IMR-90 (cell line): ENCODE measurements at regions not wholly inside any gene's neighbourhood (a gene's known extent, or its start where the extent isn't known, plus 50 kb on each side); places are given as distances from the start of the nearest gene placed in this dataset.

ENCODE experiments used
- ATAC-seq: fragments of 200-7000 bp; cut with Tn5 transposase; 2 replicates; pipeline ENCODE4 v1.9.1; 2020; ENCODE audit warnings: low read depth, mild to moderate bottlenecking, moderate library complexity
- BruUV-seq: library from RNA; stranded (reverse); fragments of 400-500 nt; replicated peaks from 2 replicates; lab custom pipeline; 2021; lab: Mats Ljungman, UMichigan
- CTCF ChIA-PET: fragments of 300-600 bp; formaldehyde crosslinking; extraction: SDS; loops from one replicate; lab custom pipeline; 2021; ENCODE audit warnings: antibody characterized with exemption; lab: Yijun Ruan, JAX
- POLR2A ChIA-PET: fragments of 300-600 bp; sonication (Branson Sonifier 250); formaldehyde crosslinking; loops from one replicate; lab custom pipeline; 2022; ENCODE audit warnings: antibody characterized with exemption; ENCODE audit not compliant: unreplicated experiment; lab: Charles Lee
- DNase-seq: peaks from one replicate; pipeline ENCODE4 v3.0.0; 2013
- H2AFZ ChIP-seq: replicated peaks from 2 replicates; pipeline ENCODE3; 2013; ENCODE audit warnings: low read length, mild to moderate bottlenecking; ENCODE audit not compliant: poor library complexity
- H2AK5ac ChIP-seq: 2 replicates; pipeline ENCODE4 v1.6.1; 2013; ENCODE audit warnings: low read depth, low read length, inconsistent platforms
- H2AK9ac ChIP-seq: replicated peaks from 2 replicates; pipeline ENCODE3; 2013; ENCODE audit warnings: mild to moderate bottlenecking, low read depth, low read length, moderate library complexity; ENCODE audit not compliant: poor library complexity
- H2BK120ac ChIP-seq: 2 replicates; pipeline ENCODE4 v1.6.1; 2013; ENCODE audit warnings: low read depth, low read length, inconsistent platforms
- H2BK15ac ChIP-seq: 3 replicates; pipeline ENCODE4 v1.6.1; 2013; ENCODE audit warnings: low read depth, low read length, inconsistent platforms
- H2BK20ac ChIP-seq: 2 replicates; pipeline ENCODE4 v1.6.1; 2013; ENCODE audit warnings: low read depth, mild to moderate bottlenecking, inconsistent platforms, low read length, moderate library complexity
- H2BK5ac ChIP-seq: 2 replicates; pipeline ENCODE4 v1.6.1; 2013; ENCODE audit warnings: mild to moderate bottlenecking, low read depth, low read length, inconsistent platforms; ENCODE audit not compliant: poor library complexity, severe bottlenecking
- H3K14ac ChIP-seq: replicated peaks from 2 replicates; pipeline ENCODE4 v1.6.1; 2013; ENCODE audit warnings: low read depth, low read length, inconsistent platforms
- H3K18ac ChIP-seq: 2 replicates; pipeline ENCODE4 v1.6.1; 2013; ENCODE audit warnings: low read depth, low read length, control low read depth
- H3K23ac ChIP-seq: 2 replicates; pipeline ENCODE4 v1.6.1; 2013; ENCODE audit warnings: low read depth, low read length, inconsistent platforms
- H3K27ac ChIP-seq: 2 replicates; pipeline ENCODE4 v1.5.1; 2013; ENCODE audit warnings: mild to moderate bottlenecking, control low read depth, low read length; ENCODE audit not compliant: insufficient read depth
- H3K27me3 ChIP-seq: 2 replicates; pipeline ENCODE4 v1.6.1; 2013; ENCODE audit warnings: low read length; ENCODE audit not compliant: control insufficient read depth, insufficient read depth
- H3K36me3 ChIP-seq: 2 replicates; pipeline ENCODE4 v1.6.1; 2013; ENCODE audit warnings: low read length, mixed read lengths; ENCODE audit not compliant: control insufficient read depth, insufficient read depth
- H3K4ac ChIP-seq: 2 replicates; pipeline ENCODE4 v1.6.1; 2013; ENCODE audit warnings: low read depth, low read length, inconsistent platforms
- H3K4me1 ChIP-seq: 2 replicates; pipeline ENCODE4 v1.6.1; 2013; ENCODE audit warnings: low read length, mixed read lengths; ENCODE audit not compliant: control insufficient read depth, insufficient read depth
- H3K4me2 ChIP-seq: 2 replicates; pipeline ENCODE4 v1.6.1; 2013; ENCODE audit warnings: low read depth, mild to moderate bottlenecking, control low read depth, low read length, moderate library complexity
- H3K4me3 ChIP-seq: 2 replicates; pipeline ENCODE4 v1.5.1; 2013; ENCODE audit warnings: low read depth, mild to moderate bottlenecking, control low read depth, low read length, moderate library complexity; ENCODE audit not compliant: insufficient read depth
- H3K56ac ChIP-seq: 2 replicates; pipeline ENCODE4 v1.6.1; 2013; ENCODE audit warnings: low read length, inconsistent platforms; ENCODE audit not compliant: insufficient read depth; ENCODE audit errors: extremely low read depth
- H3K79me1 ChIP-seq, 2 experiments: 2 replicates each; pipeline ENCODE4 v1.6.1; 2013; ENCODE audit warnings: low read length in 2 of 2, inconsistent platforms in 1 of 2, low read depth in 1 of 2
- H3K9ac ChIP-seq: 2 replicates; pipeline ENCODE4 v1.6.1; 2013; ENCODE audit warnings: low read depth, low read length, control low read depth
- H3K9me1 ChIP-seq: 2 replicates; pipeline ENCODE4 v1.6.1; 2013; ENCODE audit warnings: low read length, inconsistent platforms; ENCODE audit not compliant: insufficient read depth
- H3K9me3 ChIP-seq: 2 replicates; pipeline ENCODE4 v1.6.1; 2013; ENCODE audit warnings: low read length; ENCODE audit not compliant: control insufficient read depth, insufficient read depth
- H4K20me1 ChIP-seq: 2 replicates; pipeline ENCODE4 v1.6.1; 2013; ENCODE audit warnings: low read length, inconsistent platforms; ENCODE audit not compliant: insufficient read depth
- H4K5ac ChIP-seq: 2 replicates; pipeline ENCODE4 v1.6.1; 2013; ENCODE audit warnings: mild to moderate bottlenecking, low read depth, low read length, control low read depth
- H4K8ac ChIP-seq, 2 experiments: 2 replicates each; pipeline ENCODE4 v1.6.1; 2013; ENCODE audit warnings: low read depth in 2 of 2, low read length in 2 of 2, control low read depth in 1 of 2, inconsistent platforms in 1 of 2
- H4K91ac ChIP-seq: 2 replicates; pipeline ENCODE4 v1.6.1; 2013; ENCODE audit warnings: low read depth, low read length, inconsistent platforms; ENCODE audit not compliant: insufficient read depth
- BHLHE40 ChIP-seq: fragments of 150-350 bp; IDR thresholded peaks from 2 replicates; pipeline ENCODE4 v1.6.1; 2016; ENCODE audit warnings: mild to moderate bottlenecking, low read depth, low read length
- CEBPB ChIP-seq: IDR thresholded peaks from 2 replicates; pipeline ENCODE4 v1.6.1; 2012; ENCODE audit warnings: low read depth, low read length, improper control_type of control experiment
- CHD1 ChIP-seq: IDR thresholded peaks from 2 replicates; pipeline ENCODE4 v1.6.1; 2012; ENCODE audit warnings: low read depth, low read length, improper control_type of control experiment
- FOS ChIP-seq: fragments of 150-350 bp; IDR thresholded peaks from 2 replicates; pipeline ENCODE4 v1.6.1; 2016; ENCODE audit warnings: low read depth, low read length
- MAFK ChIP-seq: IDR thresholded peaks from 2 replicates; pipeline ENCODE4 v1.6.1; 2012; ENCODE audit warnings: low read depth, low read length, improper control_type of control experiment
- MAZ ChIP-seq: IDR thresholded peaks from 2 replicates; pipeline ENCODE4 v1.6.1; 2012; ENCODE audit warnings: low read depth, mild to moderate bottlenecking, low read length, improper control_type of control experiment, moderate library complexity, borderline replicate concordance
- NFE2L2 ChIP-seq: fragments of 150-350 bp; IDR thresholded peaks from 2 replicates; pipeline ENCODE4 v1.6.1; 2016; ENCODE audit warnings: low read depth, mild to moderate bottlenecking, low read length
- POLR2A ChIP-seq: IDR thresholded peaks from 2 replicates; pipeline ENCODE4 v1.6.1; 2012; ENCODE audit warnings: mild to moderate bottlenecking, low read depth, low read length
- RAD21 ChIP-seq: IDR thresholded peaks from 2 replicates; pipeline ENCODE4 v1.6.1; 2012; ENCODE audit warnings: low read length, improper control_type of control experiment
- RFX5 ChIP-seq: IDR thresholded peaks from 2 replicates; pipeline ENCODE4 v1.8.0; 2012; ENCODE audit warnings: low read depth, mild to moderate bottlenecking, low read length, moderate library complexity
- WGBS, 2 experiments: methylation state at CpG; one replicate each; pipeline versions ENCODE4 v1.1.5 to v1.1.7; 2013; ENCODE audit warnings: missing lambda C conversion rate in 2 of 2; ENCODE audit not compliant: insufficient read length in 1 of 2; ENCODE audit errors: extremely low coverage in 2 of 2; 5-methylcytosine and 5-hydroxymethylcytosine counted together
- dilution Hi-C: fragments of 300-500 bp; cut with HindIII; formaldehyde crosslinking; loops from one replicate; pipeline ENCODE4 v1.14.3; 2018; ENCODE audit warnings: low sequenced_read_pairs; ENCODE audit not compliant: unreplicated experiment
- in situ Hi-C: fragments of 300-500 bp; cut with MboI; formaldehyde crosslinking; loops from 3 replicates; pipeline ENCODE4 v1.14.3; 2019; ENCODE audit warnings: low sequenced_read_pairs, inconsistent platforms, mixed read lengths
- intact Hi-C: fragments of 100-400 bp; cut with micrococcal nuclease; formaldehyde crosslinking; loops from 2 replicates; pipeline ENCODE4 v1.10.0; 2022
- TF ChIP-seq, protein P1 (sequence below): conservative IDR thresholded peaks from 2 replicates; pipeline ENCODE4 v1.5.1; 2012; ENCODE audit warnings: mild to moderate bottlenecking, low read depth, low read length, improper control_type of control experiment
- TF ChIP-seq, protein P2 (sequence below): fragments of 150-350 bp; IDR thresholded peaks from 2 replicates; pipeline ENCODE4 v1.6.1; 2017; ENCODE audit warnings: mild to moderate bottlenecking, antibody characterized with exemption, low read length, low read depth
- TF ChIP-seq, protein P3 (sequence below): fragments of 150-350 bp; IDR thresholded peaks from 2 replicates; pipeline ENCODE4 v1.6.1; 2016; ENCODE audit warnings: low read depth, mild to moderate bottlenecking, low read length, moderate library complexity, borderline replicate concordance

DNA sequence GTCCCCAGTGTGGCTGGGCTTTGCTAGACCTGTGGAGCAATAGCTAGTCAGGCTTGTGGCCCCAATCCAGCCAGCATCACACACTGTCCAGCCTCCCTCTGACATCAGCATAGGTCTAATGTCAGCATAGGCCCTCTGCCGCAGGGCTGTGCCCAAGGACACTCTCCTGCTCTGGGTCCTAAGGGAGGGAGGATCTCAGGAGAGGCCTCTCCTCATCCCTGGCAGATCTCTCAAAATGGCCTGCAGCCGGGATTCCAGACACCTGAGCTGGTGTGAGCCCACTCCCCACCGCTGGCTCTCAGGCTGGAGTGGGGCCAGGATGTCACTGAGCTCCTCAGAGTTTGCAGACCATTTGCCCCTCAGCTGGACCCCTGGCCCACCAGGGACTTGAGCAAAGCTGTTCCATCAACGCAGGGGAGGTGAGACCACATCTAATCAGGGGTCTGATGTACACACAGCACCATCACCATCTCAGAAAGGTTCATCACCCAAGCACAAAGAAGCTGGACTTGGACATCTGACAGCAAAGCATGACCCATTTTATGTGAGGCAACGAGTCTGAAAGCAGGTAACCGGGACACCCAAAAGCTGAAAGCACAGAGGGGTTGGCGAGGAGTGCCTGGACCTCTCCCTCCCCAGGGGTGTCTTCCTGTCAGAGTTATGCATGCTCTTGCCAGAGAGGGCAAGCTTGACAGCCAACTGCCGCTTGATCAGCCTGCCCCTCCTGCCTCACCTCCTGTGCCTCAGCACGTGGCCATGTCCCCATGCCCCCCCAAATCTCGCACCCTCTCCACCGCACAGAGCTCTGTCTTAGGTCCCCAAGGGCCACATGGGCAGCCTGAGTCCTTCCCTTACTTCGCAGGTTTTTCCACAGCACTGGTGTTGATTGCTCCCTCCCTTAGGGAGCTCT, 69.7 kb upstream of the SEPTIN5 start (continued):
- no peak for TF ChIP-seq MAFK

DNA sequence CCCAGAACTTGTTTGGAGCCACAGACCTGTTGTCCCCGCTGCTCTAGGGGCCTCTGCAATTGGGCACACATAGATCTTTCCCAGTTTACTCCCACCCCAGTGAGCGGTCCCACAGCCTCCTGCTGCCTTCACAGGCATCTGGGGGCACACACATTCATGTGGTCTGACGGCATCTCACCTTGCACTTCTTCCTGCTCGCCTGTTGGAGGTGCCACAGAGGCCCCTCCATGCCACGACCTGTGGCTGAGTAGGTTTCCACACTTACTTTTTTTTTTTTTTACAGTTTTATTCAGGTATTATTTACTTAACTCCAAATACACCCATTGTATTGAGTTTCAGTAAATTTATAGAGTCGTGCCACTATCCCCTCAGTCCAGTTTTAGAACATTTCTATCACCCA, 68.9 kb upstream of the SEPTIN5 start:
- H2AFZ ChIP-seq, result no peak overlapping the region
- intact Hi-C loops, result no loop called here
- ATAC-seq, result no peak
- H3K9me3 ChIP-seq, result peaks cover 11% of the 10 kb centered on the region
- H3K23ac ChIP-seq, result no peak overlapping the region
- H3K56ac ChIP-seq, result no peak overlapping the region
- in situ Hi-C loops, result no loop called here
- H3K18ac ChIP-seq, result no peak overlapping the region
- H3K79me1 ChIP-seq, result no peaks in the 10 kb centered on the region
- H3K4me3 ChIP-seq, result no peak overlapping the region
- H3K4ac ChIP-seq, result no peak overlapping the region
- H3K9ac ChIP-seq, result no peak overlapping the region
- H3K27ac ChIP-seq, result no peak overlapping the region
- H4K91ac ChIP-seq, result no peak overlapping the region
- dilution Hi-C loops, result no loop called here
- H4K8ac ChIP-seq, result no peak overlapping the region
- no peak overlapping the region for H3K4me2 ChIP-seq
- no peaks in the 10 kb centered on the region for H4K20me1 ChIP-seq
- CTCF ChIA-PET, result no interaction called here
- no peaks in the 10 kb centered on the region for H3K9me1 ChIP-seq
- H4K5ac ChIP-seq, result no peak overlapping the region
- no peak overlapping the region for H3K14ac ChIP-seq
- no CpG with 5 or more reads among the region's 6 CpGs for WGBS, 2 experiments
- no peak overlapping the region for H2BK15ac ChIP-seq
- no peaks in the 10 kb centered on the region for H3K36me3 ChIP-seq
- no peak overlapping the region for H2BK5ac ChIP-seq
- POLR2A ChIA-PET, result no interaction called here
- peaks cover 19% of the 10 kb centered on the region for H3K27me3 ChIP-seq
- H2BK120ac ChIP-seq, result no peak overlapping the region
- DNase-seq, result no peak
- BruUV-seq, result no TSS peak
- no peak overlapping the region for H2BK20ac ChIP-seq
- H2AK9ac ChIP-seq, result no peak overlapping the region
- H2AK5ac ChIP-seq, result no peak overlapping the region
- H3K4me1 ChIP-seq, result no peaks in the 10 kb centered on the region
- no peak for TF ChIP-seq NFE2L2
- TF ChIP-seq, protein P1, sequence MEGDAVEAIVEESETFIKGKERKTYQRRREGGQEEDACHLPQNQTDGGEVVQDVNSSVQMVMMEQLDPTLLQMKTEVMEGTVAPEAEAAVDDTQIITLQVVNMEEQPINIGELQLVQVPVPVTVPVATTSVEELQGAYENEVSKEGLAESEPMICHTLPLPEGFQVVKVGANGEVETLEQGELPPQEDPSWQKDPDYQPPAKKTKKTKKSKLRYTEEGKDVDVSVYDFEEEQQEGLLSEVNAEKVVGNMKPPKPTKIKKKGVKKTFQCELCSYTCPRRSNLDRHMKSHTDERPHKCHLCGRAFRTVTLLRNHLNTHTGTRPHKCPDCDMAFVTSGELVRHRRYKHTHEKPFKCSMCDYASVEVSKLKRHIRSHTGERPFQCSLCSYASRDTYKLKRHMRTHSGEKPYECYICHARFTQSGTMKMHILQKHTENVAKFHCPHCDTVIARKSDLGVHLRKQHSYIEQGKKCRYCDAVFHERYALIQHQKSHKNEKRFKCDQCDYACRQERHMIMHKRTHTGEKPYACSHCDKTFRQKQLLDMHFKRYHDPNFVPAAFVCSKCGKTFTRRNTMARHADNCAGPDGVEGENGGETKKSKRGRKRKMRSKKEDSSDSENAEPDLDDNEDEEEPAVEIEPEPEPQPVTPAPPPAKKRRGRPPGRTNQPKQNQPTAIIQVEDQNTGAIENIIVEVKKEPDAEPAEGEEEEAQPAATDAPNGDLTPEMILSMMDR, result no peak
- no peak for TF ChIP-seq RFX5
- no peak for TF ChIP-seq BHLHE40
- no peak for TF ChIP-seq MAFK
- no peak for TF ChIP-seq MAZ
- no peak for TF ChIP-seq CHD1
- no peak for TF ChIP-seq POLR2A
- TF ChIP-seq, protein P2, sequence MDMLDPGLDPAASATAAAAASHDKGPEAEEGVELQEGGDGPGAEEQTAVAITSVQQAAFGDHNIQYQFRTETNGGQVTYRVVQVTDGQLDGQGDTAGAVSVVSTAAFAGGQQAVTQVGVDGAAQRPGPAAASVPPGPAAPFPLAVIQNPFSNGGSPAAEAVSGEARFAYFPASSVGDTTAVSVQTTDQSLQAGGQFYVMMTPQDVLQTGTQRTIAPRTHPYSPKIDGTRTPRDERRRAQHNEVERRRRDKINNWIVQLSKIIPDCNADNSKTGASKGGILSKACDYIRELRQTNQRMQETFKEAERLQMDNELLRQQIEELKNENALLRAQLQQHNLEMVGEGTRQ, result no peak
- no peak for TF ChIP-seq FOS
- TF ChIP-seq CEBPB, result no peak
- TF ChIP-seq, protein P3, sequence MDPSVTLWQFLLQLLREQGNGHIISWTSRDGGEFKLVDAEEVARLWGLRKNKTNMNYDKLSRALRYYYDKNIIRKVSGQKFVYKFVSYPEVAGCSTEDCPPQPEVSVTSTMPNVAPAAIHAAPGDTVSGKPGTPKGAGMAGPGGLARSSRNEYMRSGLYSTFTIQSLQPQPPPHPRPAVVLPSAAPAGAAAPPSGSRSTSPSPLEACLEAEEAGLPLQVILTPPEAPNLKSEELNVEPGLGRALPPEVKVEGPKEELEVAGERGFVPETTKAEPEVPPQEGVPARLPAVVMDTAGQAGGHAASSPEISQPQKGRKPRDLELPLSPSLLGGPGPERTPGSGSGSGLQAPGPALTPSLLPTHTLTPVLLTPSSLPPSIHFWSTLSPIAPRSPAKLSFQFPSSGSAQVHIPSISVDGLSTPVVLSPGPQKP, result no peak
- no peak for TF ChIP-seq RAD21
